Stomach (tissue), 4 donors: ENCODE measurements at regions not wholly inside any gene's neighbourhood (a gene's known extent, or its start where the extent isn't known, plus 50 kb on each side); places are given as distances from the start of the nearest gene placed in this dataset.

Experiments used
- EP300 ChIP-seq: sonication (generic); formaldehyde crosslinking; IDR thresholded peaks from one replicate; pipeline ENCODE4 v1.6.1; 2017; ENCODE audit warnings: antibody characterized with exemption
- POLR2A ChIP-seq, 4 donors: fragments of 450-650 bp; IDR thresholded peaks; one replicate each; pipeline ENCODE4 v1.6.1; 2016; ENCODE audit warnings: antibody characterized with exemption in 4 of 4, control low read depth in 2 of 4, mild to moderate bottlenecking in 1 of 4, moderate library complexity in 1 of 4
- POLR2AphosphoS5 ChIP-seq, 3 donors: sonication (generic); formaldehyde crosslinking; IDR thresholded peaks; one replicate each; pipeline ENCODE4 v1.6.1; 2016; ENCODE audit warnings: antibody characterized with exemption in 3 of 3
- TF ChIP-seq, protein P1 (sequence below), 7 experiments: fragments of 450-650 bp in 4 of 7; fragments of 200-600 bp in 3 of 7; sonication (generic) in 3 of 7; IDR thresholded peaks; one replicate each; pipeline ENCODE4 v1.5.1; 2016 to 2019; ENCODE audit warnings: antibody characterized with exemption in 7 of 7, control low read depth in 2 of 7, mild to moderate bottlenecking in 1 of 7

GRCh38 chr2:19244460-19245363, 113.7 kb downstream of the OSR1 start:
- TF ChIP-seq, protein P1, sequence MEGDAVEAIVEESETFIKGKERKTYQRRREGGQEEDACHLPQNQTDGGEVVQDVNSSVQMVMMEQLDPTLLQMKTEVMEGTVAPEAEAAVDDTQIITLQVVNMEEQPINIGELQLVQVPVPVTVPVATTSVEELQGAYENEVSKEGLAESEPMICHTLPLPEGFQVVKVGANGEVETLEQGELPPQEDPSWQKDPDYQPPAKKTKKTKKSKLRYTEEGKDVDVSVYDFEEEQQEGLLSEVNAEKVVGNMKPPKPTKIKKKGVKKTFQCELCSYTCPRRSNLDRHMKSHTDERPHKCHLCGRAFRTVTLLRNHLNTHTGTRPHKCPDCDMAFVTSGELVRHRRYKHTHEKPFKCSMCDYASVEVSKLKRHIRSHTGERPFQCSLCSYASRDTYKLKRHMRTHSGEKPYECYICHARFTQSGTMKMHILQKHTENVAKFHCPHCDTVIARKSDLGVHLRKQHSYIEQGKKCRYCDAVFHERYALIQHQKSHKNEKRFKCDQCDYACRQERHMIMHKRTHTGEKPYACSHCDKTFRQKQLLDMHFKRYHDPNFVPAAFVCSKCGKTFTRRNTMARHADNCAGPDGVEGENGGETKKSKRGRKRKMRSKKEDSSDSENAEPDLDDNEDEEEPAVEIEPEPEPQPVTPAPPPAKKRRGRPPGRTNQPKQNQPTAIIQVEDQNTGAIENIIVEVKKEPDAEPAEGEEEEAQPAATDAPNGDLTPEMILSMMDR (IDR thresholded peaks at IDR 0.05): no peak
- TF ChIP-seq POLR2A (IDR thresholded peaks at IDR 0.05) (no peak), POLR2AphosphoS5 (IDR thresholded peaks at IDR 0.05) (no peak), EP300 (no peak)
